H1 (cell line): ENCODE measurements at regions not wholly inside any gene's neighbourhood (a gene's known extent, or its start where the extent isn't known, plus 50 kb on each side); places are given as distances from the start of the nearest gene placed in this dataset.

Experiments
- CTCF ChIA-PET: fragments of 300-600 bp; sonication (Branson Sonifier 250); formaldehyde crosslinking; loops from one replicate; lab custom pipeline; 2021; ENCODE audit not compliant: partially characterized antibody; lab: Charles Lee
- POLR2A ChIA-PET: fragments of 300-600 bp; sonication (Branson Sonifier 250); formaldehyde crosslinking; loops from one replicate; lab custom pipeline; 2021; ENCODE audit warnings: inconsistent platforms; ENCODE audit not compliant: partially characterized antibody; lab: Charles Lee
- DNase-seq, 2 experiments: peaks; one replicate each; pipeline versions ENCODE4 v3.0.0 to v3.0.0-alpha.2; 2010 to 2022; ENCODE audit warnings: low spot score in 2 of 2, low read depth in 1 of 2, mixed read lengths in 1 of 2
- FAIRE-seq: peaks from 2 replicates; lab custom pipeline; 2011; peaks lifted over from hg19 to GRCh38; lab: Jason Lieb, UNC
- H2AFZ ChIP-seq: 2 replicates; pipeline ENCODE4 v1.8.1; 2012; ENCODE audit warnings: low read length, inconsistent platforms
- H2AK5ac ChIP-seq: 2 replicates; pipeline ENCODE4 v1.6.1; 2013; ENCODE audit warnings: low read depth, low read length
- H2BK120ac ChIP-seq: replicated peaks from 2 replicates; pipeline ENCODE3; 2013; ENCODE audit warnings: low read depth, low read length, inconsistent platforms
- H2BK12ac ChIP-seq: 2 replicates; pipeline ENCODE4 v1.6.1; 2013; ENCODE audit warnings: low read depth, low read length
- H2BK15ac ChIP-seq: 2 replicates; pipeline ENCODE4 v1.6.1; 2013; ENCODE audit warnings: low read length
- H2BK20ac ChIP-seq: 2 replicates; pipeline ENCODE4 v1.6.1; 2013; ENCODE audit warnings: low read length
- H2BK5ac ChIP-seq: 2 replicates; pipeline ENCODE4 v1.6.1; 2013; ENCODE audit warnings: low read depth, low read length
- H3K14ac ChIP-seq: 2 replicates; pipeline ENCODE4 v1.6.1; 2013; ENCODE audit warnings: inconsistent platforms; ENCODE audit not compliant: insufficient read length
- H3K18ac ChIP-seq: 2 replicates; pipeline ENCODE4 v1.6.1; 2013; ENCODE audit warnings: low read length; ENCODE audit errors: extremely low read depth
- H3K23ac ChIP-seq: 2 replicates; pipeline ENCODE4 v1.6.1; 2013; ENCODE audit warnings: inconsistent platforms; ENCODE audit not compliant: insufficient read length
- H3K23me2 ChIP-seq: 2 replicates; pipeline ENCODE4 v1.6.1; 2013; ENCODE audit warnings: low read depth, low read length
- H3K27ac ChIP-seq: 2 replicates; pipeline ENCODE4 v1.6.1; 2011; ENCODE audit warnings: low read depth, low read length, inconsistent platforms
- H3K27me3 ChIP-seq, 4 experiments: replicated peaks in 1 of 4; 1 replicate in 1 of 4; 2 replicates in 3 of 4; pipeline versions ENCODE4 v1.6.1 to v1.8.1; 2011 to 2013; ENCODE audit warnings: low read length in 3 of 4, mild to moderate bottlenecking in 3 of 4, inconsistent platforms in 2 of 4, mixed read lengths in 2 of 4, moderate library complexity in 1 of 4; ENCODE audit not compliant: control insufficient read depth in 3 of 4, insufficient read depth in 3 of 4; ENCODE audit errors: extremely low read depth in 1 of 4
- H3K36me3 ChIP-seq, 4 experiments: 2 replicates each; pipeline versions ENCODE4 v1.6.1 to v1.8.1; 2011 to 2013; ENCODE audit warnings: mild to moderate bottlenecking in 4 of 4, low read length in 3 of 4, moderate library complexity in 2 of 4, control low read depth in 1 of 4, inconsistent platforms in 1 of 4; ENCODE audit not compliant: insufficient read depth in 4 of 4, control insufficient read depth in 2 of 4
- H3K4ac ChIP-seq: replicated peaks from 2 replicates; pipeline ENCODE3; 2013; ENCODE audit warnings: low read length, low read depth, mixed read lengths, inconsistent platforms; ENCODE audit not compliant: insufficient read length
- H3K4me1 ChIP-seq, 4 experiments: replicated peaks in 1 of 4; 1 replicate in 1 of 4; 2 replicates in 3 of 4; pipeline versions ENCODE4 v1.6.1 to v1.8.1; 2011 to 2013; ENCODE audit warnings: low read length in 3 of 4, inconsistent platforms in 2 of 4, mixed read lengths in 1 of 4; ENCODE audit not compliant: insufficient read depth in 4 of 4, control insufficient read depth in 3 of 4
- H3K4me2 ChIP-seq, 2 experiments: 2 replicates each; pipeline versions ENCODE4 v1.6.1 to v1.8.1; 2011 to 2013; ENCODE audit warnings: low read depth in 2 of 2, low read length in 2 of 2, control low read depth in 1 of 2, inconsistent platforms in 1 of 2, mild to moderate bottlenecking in 1 of 2; ENCODE audit not compliant: insufficient read depth in 1 of 2
- H3K4me3 ChIP-seq, 4 experiments: fragments of 200-600, 300-600 bp in 1 of 4; sonication (generic), shearing (Covaris generic), sonication (Bioruptor Twin) in 1 of 4; 2 replicates each; pipeline versions ENCODE4 v1.5.1 to v1.8.1; 2011 to 2016; ENCODE audit warnings: low read length in 4 of 4, low read depth in 3 of 4, control low read depth in 2 of 4, inconsistent platforms in 2 of 4, mild to moderate bottlenecking in 2 of 4, mixed read lengths in 1 of 4, moderate library complexity in 1 of 4; ENCODE audit not compliant: insufficient read depth in 2 of 4; ENCODE audit errors: extremely low read depth in 1 of 4
- H3K56ac ChIP-seq: replicated peaks from 2 replicates; pipeline ENCODE3; 2013; ENCODE audit warnings: low read depth, mild to moderate bottlenecking, mixed read lengths, low read length, inconsistent platforms; ENCODE audit not compliant: insufficient read length
- H3K79me1 ChIP-seq: 2 replicates; pipeline ENCODE4 v1.6.1; 2013; ENCODE audit warnings: low read depth, low read length, control low read depth
- H3K79me2 ChIP-seq, 2 experiments: 2 replicates each; pipeline versions ENCODE4 v1.6.1 to v1.8.1; 2012 to 2013; ENCODE audit warnings: low read length in 2 of 2, mild to moderate bottlenecking in 2 of 2, inconsistent platforms in 1 of 2; ENCODE audit not compliant: insufficient read depth in 2 of 2, control insufficient read depth in 1 of 2
- H3K9ac ChIP-seq, 4 experiments: replicated peaks in 1 of 4; 1 replicate in 1 of 4; 2 replicates in 3 of 4; pipeline versions ENCODE4 v1.6.1 to v1.8.1; 2011 to 2013; ENCODE audit warnings: low read depth in 3 of 4, low read length in 3 of 4, control low read depth in 2 of 4, mild to moderate bottlenecking in 2 of 4, moderate library complexity in 2 of 4, inconsistent platforms in 1 of 4; ENCODE audit errors: extremely low read depth in 1 of 4
- H3K9me3 ChIP-seq, 2 experiments: 2 replicates each; pipeline versions ENCODE4 v1.6.1 to v1.8.1; 2012 to 2013; ENCODE audit warnings: mild to moderate bottlenecking in 2 of 2, moderate library complexity in 2 of 2, control low read depth in 1 of 2, inconsistent platforms in 1 of 2, low read depth in 1 of 2, low read length in 1 of 2, mixed read lengths in 1 of 2; ENCODE audit not compliant: insufficient read depth in 2 of 2
- H4K20me1 ChIP-seq, 2 experiments: replicated peaks in 1 of 2; 2 replicates each; pipeline versions ENCODE3 to v1.8.1; 2011 to 2013; ENCODE audit warnings: inconsistent platforms in 2 of 2, low read length in 2 of 2, mild to moderate bottlenecking in 1 of 2; ENCODE audit not compliant: insufficient read depth in 2 of 2, control insufficient read depth in 1 of 2
- H4K5ac ChIP-seq: 2 replicates; pipeline ENCODE4 v1.6.1; 2013; ENCODE audit warnings: low read length, low read depth, mixed read lengths, inconsistent platforms; ENCODE audit not compliant: insufficient read length
- H4K8ac ChIP-seq: 2 replicates; pipeline ENCODE4 v1.8.0; 2013; ENCODE audit warnings: mild to moderate bottlenecking, moderate library complexity, low read length, inconsistent platforms; ENCODE audit not compliant: insufficient read depth; ENCODE audit errors: extremely low read depth
- H4K91ac ChIP-seq: replicated peaks from 2 replicates; pipeline ENCODE3; 2013; ENCODE audit warnings: low read length, mixed read lengths, inconsistent platforms; ENCODE audit not compliant: insufficient read length
- ATF3 ChIP-seq: IDR thresholded peaks from 2 replicates; pipeline ENCODE4 v1.6.1; 2011; ENCODE audit warnings: low read depth, mild to moderate bottlenecking, low read length; ENCODE audit not compliant: insufficient read depth
- SP2 ChIP-seq: IDR thresholded peaks from 2 replicates; pipeline ENCODE4 v1.6.1; 2012; ENCODE audit warnings: mild to moderate bottlenecking, low read length, inconsistent platforms
- WGBS, 2 experiments: shearing (Covaris generic) in 1 of 2; methylation state at CpG; one replicate each; pipeline versions ENCODE4 v1.1.6 to v1.1.7; 2013 to 2015; ENCODE audit warnings: low lambda C conversion rate in 2 of 2, mixed read lengths in 2 of 2, inconsistent platforms in 1 of 2, low coverage in 1 of 2, missing lambda C conversion rate in 1 of 2; ENCODE audit not compliant: insufficient replicate concordance in 2 of 2, insufficient coverage in 1 of 2, insufficient read length in 1 of 2; ENCODE audit errors: extremely low coverage in 1 of 2, missing lambda C conversion rate in 1 of 2; 5-methylcytosine and 5-hydroxymethylcytosine counted together

- Histone ChIP-seq H3K18ac (no peak overlapping the region), H4K91ac (no peak overlapping the region), H3K4me2 (no peak overlapping the region), H3K79me1 (no peaks in the 10 kb centered on the region), H3K14ac (no peak overlapping the region), H3K23ac (no peak overlapping the region), H3K27me3 (no peaks in the 10 kb centered on the region), H2AK5ac (no peak overlapping the region), H2BK120ac (no peak overlapping the region), H3K4me1 (no peaks in the 10 kb centered on the region), H4K5ac (no peak overlapping the region), H3K79me2 (no peaks in the 10 kb centered on the region), H3K9ac (no peak overlapping the region), H4K8ac (no peak overlapping the region), H2AFZ (no peak overlapping the region), H3K9me3 (no peaks in the 10 kb centered on the region), H2BK5ac (no peak overlapping the region), H3K27ac (no peak overlapping the region), H3K4ac (no peak overlapping the region), H2BK20ac (no peak overlapping the region), H3K56ac (no peak overlapping the region), H2BK15ac (no peak overlapping the region), H2BK12ac (no peak overlapping the region), H3K36me3 (no peaks in the 10 kb centered on the region), H3K23me2 (no peaks in the 10 kb centered on the region), H4K20me1 (no peaks in the 10 kb centered on the region), H3K4me3 (no peak overlapping the region)
- 90% methylated on average over 2 of the region's 2 CpGs; no CpG with 5 or more reads in 1 of the 2 experiments for WGBS, 2 experiments
- ChIA-PET POLR2A (no interaction called here), CTCF (no interaction called here)
- no peak for FAIRE-seq
- TF ChIP-seq SP2 = no peak
- TF ChIP-seq ATF3 = no peak
- DNase-seq = no peak
Observed at GRCh38 chr21:16514316-16514715, 784.5 kb downstream of the USP25 start.
